ENCODE measurements at regions not wholly inside any gene's neighbourhood (a gene's known extent, or its start where the extent isn't known, plus 50 kb on each side); places are given as distances from the start of the nearest gene placed in this dataset.

DNA sequence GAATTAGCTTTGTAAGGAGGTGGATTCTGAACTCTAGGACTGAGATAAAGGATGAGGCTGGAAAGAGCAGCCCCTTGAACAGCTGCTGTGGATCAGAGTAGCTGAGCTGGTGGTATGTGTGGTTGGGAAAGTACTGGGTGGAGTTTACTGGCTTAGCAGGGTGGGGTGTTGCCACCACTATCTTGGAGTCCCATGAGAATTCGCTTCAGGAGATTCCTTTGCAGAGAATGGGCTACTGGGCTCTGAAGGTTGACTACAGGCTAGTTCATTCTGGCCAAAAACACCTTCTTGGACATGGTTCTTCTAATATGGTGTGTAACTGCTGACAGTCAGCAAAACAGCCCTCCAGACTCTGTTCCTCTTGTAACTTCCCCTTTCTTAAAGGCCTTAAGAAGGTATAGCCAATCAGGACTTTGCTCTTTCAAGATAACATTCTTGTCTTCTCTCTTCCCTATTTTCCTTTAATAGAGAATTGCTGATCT, 52.7 kb downstream of the TET3 start:
- dilution Hi-C loops (cut with MboI; ENCODE audit: extremely low pct_ligation_motif_present, low sequenced_read_pairs), result no loop called here
- H3K79me2 ChIP-seq (ENCODE audit: control insufficient read depth, insufficient read depth, low read length), result peaks cover 49% of the 10 kb centered on the region
- no peaks in the 10 kb centered on the region for H3K9me1 ChIP-seq (ENCODE audit: control insufficient read depth, extremely low read depth, insufficient read depth, low read length)
- H3K4me2 ChIP-seq (ENCODE audit: control insufficient read depth, extremely low read depth, insufficient read depth, low read depth, low read length), result no peak overlapping the region
- no peak overlapping the region for H3K9ac ChIP-seq (ENCODE audit: control insufficient read depth, extremely low read depth, insufficient read depth, low read length)
- H3K9me3 ChIP-seq (ENCODE audit: control insufficient read depth, low read depth, low read length), result no peaks in the 10 kb centered on the region
- no peak for TF ChIP-seq EZH2 (IDR thresholded peaks at IDR 0.05; ENCODE audit: low read length)
- TF ChIP-seq, protein P1, sequence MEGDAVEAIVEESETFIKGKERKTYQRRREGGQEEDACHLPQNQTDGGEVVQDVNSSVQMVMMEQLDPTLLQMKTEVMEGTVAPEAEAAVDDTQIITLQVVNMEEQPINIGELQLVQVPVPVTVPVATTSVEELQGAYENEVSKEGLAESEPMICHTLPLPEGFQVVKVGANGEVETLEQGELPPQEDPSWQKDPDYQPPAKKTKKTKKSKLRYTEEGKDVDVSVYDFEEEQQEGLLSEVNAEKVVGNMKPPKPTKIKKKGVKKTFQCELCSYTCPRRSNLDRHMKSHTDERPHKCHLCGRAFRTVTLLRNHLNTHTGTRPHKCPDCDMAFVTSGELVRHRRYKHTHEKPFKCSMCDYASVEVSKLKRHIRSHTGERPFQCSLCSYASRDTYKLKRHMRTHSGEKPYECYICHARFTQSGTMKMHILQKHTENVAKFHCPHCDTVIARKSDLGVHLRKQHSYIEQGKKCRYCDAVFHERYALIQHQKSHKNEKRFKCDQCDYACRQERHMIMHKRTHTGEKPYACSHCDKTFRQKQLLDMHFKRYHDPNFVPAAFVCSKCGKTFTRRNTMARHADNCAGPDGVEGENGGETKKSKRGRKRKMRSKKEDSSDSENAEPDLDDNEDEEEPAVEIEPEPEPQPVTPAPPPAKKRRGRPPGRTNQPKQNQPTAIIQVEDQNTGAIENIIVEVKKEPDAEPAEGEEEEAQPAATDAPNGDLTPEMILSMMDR (optimal IDR thresholded peaks at IDR 0.05 in 1 of 3, IDR thresholded peaks at IDR 0.05 in 1 of 3, conservative IDR thresholded peaks at IDR 0.05 in 1 of 3; ENCODE audit: extremely low read depth in 1 of 3, insufficient read depth in 2 of 3, low read length in 3 of 3), result no peak
- H3K27me3 ChIP-seq (ENCODE audit: control insufficient read depth, extremely low read depth, insufficient read depth, low read length), result no peaks in the 10 kb centered on the region
- no peak overlapping the region for H3K4me3 ChIP-seq (ENCODE audit: control insufficient read depth in 2 of 3, extremely low read depth in 1 of 3, insufficient read depth in 2 of 3, low read depth in 1 of 3, low read length in 3 of 3)
- DNase-seq (ENCODE audit: low read depth, low spot score) (no peak), FAIRE-seq (no peak)
- H3K4me1 ChIP-seq (ENCODE audit: control insufficient read depth, extremely low read depth, insufficient read depth, low read length), result peaks cover 2% of the 10 kb centered on the region
- no peaks in the 10 kb centered on the region for H3K36me3 ChIP-seq (ENCODE audit: control insufficient read depth in 2 of 2, extremely low read depth in 1 of 2, insufficient read depth in 2 of 2, low read length in 2 of 2)
- no peak overlapping the region for H2AFZ ChIP-seq (ENCODE audit: control insufficient read depth, low read length)
- H3K27ac ChIP-seq (ENCODE audit: control insufficient read depth, insufficient read depth, low read length), result no peak overlapping the region
- peaks cover 14% of the 10 kb centered on the region for H4K20me1 ChIP-seq (ENCODE audit: control insufficient read depth, extremely low read depth, insufficient read depth, low read length)

DNA sequence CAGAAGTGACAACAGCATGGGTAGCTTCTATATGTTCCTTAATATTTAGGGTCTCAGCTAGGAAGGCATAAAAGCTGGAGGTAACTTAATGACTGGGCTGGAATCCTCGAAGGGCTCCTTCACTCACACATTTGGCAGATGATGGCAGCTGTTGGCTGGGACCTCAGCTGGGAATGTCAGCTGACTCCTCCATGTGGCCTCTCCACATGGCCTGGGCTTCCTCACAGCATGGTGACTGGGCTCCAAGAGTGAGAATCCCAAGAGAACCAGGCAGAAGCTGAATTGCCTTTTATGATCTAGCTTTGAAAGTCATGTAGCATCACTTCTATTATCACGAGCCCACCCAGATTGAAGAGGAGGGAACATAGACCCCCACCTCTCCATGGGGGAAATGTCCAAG, 54.9 kb downstream of the TET3 start:
- H4K20me1 ChIP-seq (ENCODE audit: control insufficient read depth, extremely low read depth, insufficient read depth, low read length), result peaks cover 14% of the 10 kb centered on the region
- peaks cover 48% of the 10 kb centered on the region for H3K79me2 ChIP-seq (ENCODE audit: control insufficient read depth, insufficient read depth, low read length)
- FAIRE-seq (no peak), DNase-seq (ENCODE audit: low read depth, low spot score) (no peak)
- no peak overlapping the region for H3K9ac ChIP-seq (ENCODE audit: control insufficient read depth, extremely low read depth, insufficient read depth, low read length)
- H3K9me1 ChIP-seq (ENCODE audit: control insufficient read depth, extremely low read depth, insufficient read depth, low read length), result peaks cover 2% of the 10 kb centered on the region
- H3K27me3 ChIP-seq (ENCODE audit: control insufficient read depth, extremely low read depth, insufficient read depth, low read length), result no peaks in the 10 kb centered on the region
- H3K4me1 ChIP-seq (ENCODE audit: control insufficient read depth, extremely low read depth, insufficient read depth, low read length), result no peaks in the 10 kb centered on the region
- no peak for TF ChIP-seq EZH2 (IDR thresholded peaks at IDR 0.05; ENCODE audit: low read length)
- TF ChIP-seq, protein P1 (optimal IDR thresholded peaks at IDR 0.05 in 1 of 3, IDR thresholded peaks at IDR 0.05 in 1 of 3, conservative IDR thresholded peaks at IDR 0.05 in 1 of 3; ENCODE audit: extremely low read depth in 1 of 3, insufficient read depth in 2 of 3, low read length in 3 of 3), result no peak
- dilution Hi-C loops (cut with MboI; ENCODE audit: extremely low pct_ligation_motif_present, low sequenced_read_pairs), result no loop called here
- no peak overlapping the region for H3K4me3 ChIP-seq (ENCODE audit: control insufficient read depth in 2 of 3, extremely low read depth in 1 of 3, insufficient read depth in 2 of 3, low read depth in 1 of 3, low read length in 3 of 3)
- no peak overlapping the region for H2AFZ ChIP-seq (ENCODE audit: control insufficient read depth, low read length)
- H3K4me2 ChIP-seq (ENCODE audit: control insufficient read depth, extremely low read depth, insufficient read depth, low read depth, low read length), result no peak overlapping the region
- H3K27ac ChIP-seq (ENCODE audit: control insufficient read depth, insufficient read depth, low read length), result no peak overlapping the region
- no peaks in the 10 kb centered on the region for H3K9me3 ChIP-seq (ENCODE audit: control insufficient read depth, low read depth, low read length)
- H3K36me3 ChIP-seq (ENCODE audit: control insufficient read depth in 2 of 2, extremely low read depth in 1 of 2, insufficient read depth in 2 of 2, low read length in 2 of 2), result no peaks in the 10 kb centered on the region
